ELF-1 (cell line): ENCODE measurements at regions not wholly inside any gene's neighbourhood (a gene's known extent, or its start where the extent isn't known, plus 50 kb on each side); places are given as distances from the start of the nearest gene placed in this dataset.

Experiments used
- DNase-seq: peaks from one replicate; pipeline ENCODE4 v3.0.0-alpha.2; 2016; ENCODE audit warnings: low read depth, low spot score

GRCh38 chr2:156647377-156648010, 211.3 kb downstream of the GPD2 start:
- no peak for DNase-seq

GRCh38 chr2:156648522-156648921, 212.3 kb downstream of the GPD2 start:
- no peak for DNase-seq

- no peak for DNase-seq
Observed at GRCh38 chr2:156649596-156649995, 213.4 kb downstream of the GPD2 start.

GRCh38 chr2:156652691-156653090, 216.5 kb downstream of the GPD2 start:
- DNase-seq = no peak

GRCh38 chr2:156653675-156654074, 217.5 kb downstream of the GPD2 start:
- no peak for DNase-seq

- no peak for DNase-seq
Observed at GRCh38 chr2:156657809-156658208, 221.6 kb downstream of the GPD2 start.

- no peak for DNase-seq
Observed at GRCh38 chr2:156659694-156660093, 223.5 kb downstream of the GPD2 start.

- no peak for DNase-seq
Observed at GRCh38 chr2:156663757-156664409, 227.7 kb downstream of the GPD2 start.

- no peak for DNase-seq
Observed at GRCh38 chr2:156666130-156666785, 230.1 kb downstream of the GPD2 start.

- no peak for DNase-seq
Observed at GRCh38 chr2:156670104-156670503, 233.9 kb downstream of the GPD2 start.

- no peak for DNase-seq
Observed at GRCh38 chr2:156671706-156672361, 235.7 kb downstream of the GPD2 start.

- DNase-seq = no peak
Observed at GRCh38 chr2:156672556-156673332, 236.6 kb downstream of the GPD2 start.

- peak; percentile 35 for DNase-seq
Observed at GRCh38 chr2:156673333-156673615, 237.1 kb downstream of the GPD2 start.

GRCh38 chr2:156673981-156674380, 237.8 kb downstream of the GPD2 start:
- no peak for DNase-seq

GRCh38 chr2:156675896-156676295, 239.7 kb downstream of the GPD2 start:
- peak; percentile 43 for DNase-seq

- DNase-seq = no peak
Observed at GRCh38 chr2:156679820-156680219, 243.6 kb downstream of the GPD2 start.

- no peak for DNase-seq
Observed at GRCh38 chr2:156680266-156680665, 244.1 kb downstream of the GPD2 start.

- DNase-seq = no peak
Observed at GRCh38 chr2:156687126-156687525, 250.9 kb downstream of the GPD2 start.

- DNase-seq = no peak
Observed at GRCh38 chr2:156687715-156688114, 251.5 kb downstream of the GPD2 start.

- DNase-seq = no peak
Observed at GRCh38 chr2:156689939-156690338, 253.8 kb downstream of the GPD2 start.

- DNase-seq = no peak
Observed at GRCh38 chr2:156691014-156691413, 254.8 kb downstream of the GPD2 start.

- no peak for DNase-seq
Observed at GRCh38 chr2:156695020-156695419, 258.8 kb downstream of the GPD2 start.
